ENCODE measurements at regions not wholly inside any gene's neighbourhood (a gene's known extent, or its start where the extent isn't known, plus 50 kb on each side); places are given as distances from the start of the nearest gene placed in this dataset.
A peak's percentile ranks its signal among the peaks of the same experiment; 100 is the strongest.

- H3K27me3 ChIP-seq (ENCODE audit: insufficient read depth) = no peaks in the 10 kb centered on the region
- no peaks in the 10 kb centered on the region for H3K4me1 ChIP-seq (ENCODE audit: insufficient read depth)
- H3K4me2 ChIP-seq = no peak overlapping the region
- ATAC-seq (no peak), DNase-seq (ENCODE audit: low spot score) (no peak)
- Mint-ChIP-seq H3K27ac (no peak overlapping the region), H3K36me3 (ENCODE audit: low read depth) (no peaks in the 10 kb centered on the region), H3K9me3 (no peaks in the 10 kb centered on the region), H3K27me3 (ENCODE audit: insufficient read depth, low read depth, poor library complexity) (no peaks in the 10 kb centered on the region), H3K4me1 (no peaks in the 10 kb centered on the region), H3K4me3 (no peak overlapping the region)
- TF ChIP-seq POLR2AphosphoS5 (IDR thresholded peaks at IDR 0.05; ENCODE audit: low read depth) (no peak), CTCF (conservative IDR thresholded peaks at IDR 0.05; ENCODE audit: low read depth in 2 of 2) (no peak), STAT1 (IDR thresholded peaks at IDR 0.05; ENCODE audit: unreplicated experiment) (no peak), ZNF114 (CRISPR knock-in tag; IDR thresholded peaks at IDR 0.05) (no peak), REST (IDR thresholded peaks at IDR 0.05; ENCODE audit: unreplicated experiment) (no peak), EZH2 (IDR thresholded peaks at IDR 0.05; ENCODE audit: low read depth, unreplicated experiment) (no peak), ZNF462 (CRISPR knock-in tag; IDR thresholded peaks at IDR 0.05) (no peak), NANOG (IDR thresholded peaks at IDR 0.05; ENCODE audit: borderline replicate concordance) (no peak), JUNB (IDR thresholded peaks at IDR 0.05; ENCODE audit: unreplicated experiment) (no peak), EZH2phosphoT487 (IDR thresholded peaks at IDR 0.05; ENCODE audit: unreplicated experiment) (no peak), CREB1 (CRISPR knock-in tag; IDR thresholded peaks at IDR 0.05; ENCODE audit: low read depth) (no peak), ETS1 (IDR thresholded peaks at IDR 0.05) (no peak), ZNF331 (CRISPR knock-in tag; IDR thresholded peaks at IDR 0.05; ENCODE audit: low read depth) (no peak)
- no peaks in the 10 kb centered on the region for H3K79me2 ChIP-seq (replicated peaks; ENCODE audit: insufficient read depth)
- H3K27ac ChIP-seq (ENCODE audit: low read depth) = no peak overlapping the region
- H2AFZ ChIP-seq = 0 out of 2 replicates have a peak overlapping the region, but pooled peaks have one; percentile 23
- no peaks in the 10 kb centered on the region for H3K9me2 ChIP-seq (ENCODE audit: insufficient read depth)
- no peaks in the 10 kb centered on the region for H3K36me3 ChIP-seq (ENCODE audit: insufficient read depth)
- no peaks in the 10 kb centered on the region for H3F3A ChIP-seq (replicated peaks; ENCODE audit: low read depth)
- no peak overlapping the region for H3K4me3 ChIP-seq
- H4K20me1 ChIP-seq (replicated peaks; ENCODE audit: insufficient read depth) = no peaks in the 10 kb centered on the region
These were observed 89.7 kb upstream of the ANTXRL start for GRCh38 chr10:46197050-46197449.

Measured in GM23338 (cell line).